ENCODE measurements at regions not wholly inside any gene's neighbourhood (a gene's known extent, or its start where the extent isn't known, plus 50 kb on each side); places are given as distances from the start of the nearest gene placed in this dataset.

DNA sequence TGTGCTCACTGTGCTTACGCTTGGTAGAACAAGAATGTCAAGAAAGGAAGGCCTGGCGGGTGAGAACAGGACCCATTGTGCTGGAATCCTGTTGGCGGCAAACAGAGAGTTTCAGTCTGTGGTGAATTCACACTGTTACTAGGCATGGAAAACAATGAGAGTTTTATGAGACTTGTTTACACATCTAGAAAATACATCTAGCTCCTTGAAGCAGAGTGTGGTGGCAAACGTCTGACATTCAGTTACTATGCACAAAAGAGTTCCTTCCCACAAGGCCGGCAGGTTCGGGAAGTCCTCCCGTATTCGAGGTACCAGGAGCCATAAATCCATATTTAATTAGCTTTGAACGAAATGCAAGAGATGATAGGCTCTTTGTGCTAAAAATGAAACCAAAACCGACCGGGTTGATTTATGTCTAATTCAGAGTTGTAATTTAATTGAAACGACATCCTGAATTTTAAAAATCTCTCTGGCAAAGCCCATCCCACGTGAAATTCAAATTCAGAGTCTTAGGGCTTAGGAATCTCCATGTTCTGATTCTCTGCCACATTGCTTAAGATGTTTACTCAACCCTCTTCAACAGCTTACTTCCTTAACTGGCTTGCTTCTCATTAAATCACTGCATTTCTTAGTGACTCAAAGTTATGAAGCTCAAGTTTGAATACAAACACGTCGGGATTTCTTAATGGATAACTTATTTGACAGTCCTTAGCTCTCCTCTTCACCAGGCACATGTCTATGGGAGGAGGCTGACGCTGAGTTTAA lies 299.9 kb upstream of the PITRM1 start:
- TF ChIP-seq, protein P1, sequence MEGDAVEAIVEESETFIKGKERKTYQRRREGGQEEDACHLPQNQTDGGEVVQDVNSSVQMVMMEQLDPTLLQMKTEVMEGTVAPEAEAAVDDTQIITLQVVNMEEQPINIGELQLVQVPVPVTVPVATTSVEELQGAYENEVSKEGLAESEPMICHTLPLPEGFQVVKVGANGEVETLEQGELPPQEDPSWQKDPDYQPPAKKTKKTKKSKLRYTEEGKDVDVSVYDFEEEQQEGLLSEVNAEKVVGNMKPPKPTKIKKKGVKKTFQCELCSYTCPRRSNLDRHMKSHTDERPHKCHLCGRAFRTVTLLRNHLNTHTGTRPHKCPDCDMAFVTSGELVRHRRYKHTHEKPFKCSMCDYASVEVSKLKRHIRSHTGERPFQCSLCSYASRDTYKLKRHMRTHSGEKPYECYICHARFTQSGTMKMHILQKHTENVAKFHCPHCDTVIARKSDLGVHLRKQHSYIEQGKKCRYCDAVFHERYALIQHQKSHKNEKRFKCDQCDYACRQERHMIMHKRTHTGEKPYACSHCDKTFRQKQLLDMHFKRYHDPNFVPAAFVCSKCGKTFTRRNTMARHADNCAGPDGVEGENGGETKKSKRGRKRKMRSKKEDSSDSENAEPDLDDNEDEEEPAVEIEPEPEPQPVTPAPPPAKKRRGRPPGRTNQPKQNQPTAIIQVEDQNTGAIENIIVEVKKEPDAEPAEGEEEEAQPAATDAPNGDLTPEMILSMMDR (IDR thresholded peaks at IDR 0.05), result no peak
- TF ChIP-seq EZH2 (IDR thresholded peaks at IDR 0.05; ENCODE audit: borderline replicate concordance, insufficient read depth, low read depth, low read length, poor library complexity, severe bottlenecking), result no peak

All from B cell (primary cell).